GM12878 (cell line): ENCODE measurements at regions not wholly inside any gene's neighbourhood (a gene's known extent, or its start where the extent isn't known, plus 50 kb on each side); places are given as distances from the start of the nearest gene placed in this dataset.
A peak's percentile ranks its signal among the peaks of the same experiment; 100 is the strongest.

Experiments used
- CBX5 ChIP-seq: sonication (generic); IDR thresholded peaks from 2 replicates; pipeline ENCODE4 v1.6.1; 2016; ENCODE audit warnings: low read depth, moderate library complexity, mild to moderate bottlenecking, inconsistent platforms
- CEBPB ChIP-seq, 2 experiments: fragments of 150-350 bp in 1 of 2; IDR thresholded peaks; 2 replicates each; pipeline ENCODE4 v1.6.1; 2012 to 2014; ENCODE audit warnings: low read depth in 2 of 2, low read length in 2 of 2, borderline replicate concordance in 1 of 2, inconsistent platforms in 1 of 2
- CHD1 ChIP-seq: IDR thresholded peaks from 2 replicates; pipeline ENCODE4 v1.6.1; 2012; ENCODE audit warnings: low read depth, low read length, improper control_type of control experiment
- GABPA ChIP-seq: IDR thresholded peaks from 2 replicates; pipeline ENCODE4 v1.6.1; 2014; ENCODE audit warnings: antibody characterized with exemption, low read depth, mild to moderate bottlenecking, inconsistent platforms
- HCFC1 ChIP-seq: fragments of 150-350 bp; IDR thresholded peaks from 2 replicates; pipeline ENCODE4 v1.6.1; 2014; ENCODE audit warnings: low read length
- IKZF2 ChIP-seq, 2 experiments: fragments of 450-650 bp; IDR thresholded peaks; 2 replicates each; pipeline ENCODE4 v1.6.1; 2017; ENCODE audit warnings: mild to moderate bottlenecking in 2 of 2, moderate library complexity in 2 of 2
- JUNB ChIP-seq: IDR thresholded peaks from 2 replicates; pipeline ENCODE4 v1.6.1; 2016; ENCODE audit warnings: antibody characterized with exemption, mild to moderate bottlenecking
- MEF2A ChIP-seq: IDR thresholded peaks from 2 replicates; pipeline ENCODE4 v1.6.1; 2011; ENCODE audit warnings: low read depth, mild to moderate bottlenecking, low read length, moderate library complexity; ENCODE audit not compliant: insufficient read depth
- MYB ChIP-seq: fragments of 150-350 bp; IDR thresholded peaks from 2 replicates; pipeline ENCODE4 v1.6.1; 2014; ENCODE audit warnings: mild to moderate bottlenecking, low read depth, low read length, borderline replicate concordance
- NR2C2 ChIP-seq: IDR thresholded peaks from 2 replicates; pipeline ENCODE4 v1.6.1; 2011; ENCODE audit warnings: borderline replicate concordance, low read depth; ENCODE audit not compliant: control insufficient read depth, insufficient read length
- PML ChIP-seq: IDR thresholded peaks from 2 replicates; pipeline ENCODE4 v1.6.1; 2012; ENCODE audit warnings: low read length, inconsistent platforms
- RAD21 ChIP-seq: IDR thresholded peaks from 2 replicates; pipeline ENCODE4 v1.6.1; 2011; ENCODE audit warnings: mild to moderate bottlenecking, low read depth, low read length, moderate library complexity; ENCODE audit not compliant: insufficient read depth
- SMAD1 ChIP-seq: fragments of 450-650 bp; IDR thresholded peaks from 2 replicates; pipeline ENCODE4 v1.6.1; 2018; ENCODE audit warnings: mild to moderate bottlenecking, low read depth; ENCODE audit not compliant: partially characterized antibody
- SRF ChIP-seq, 2 experiments: IDR thresholded peaks; 2 replicates each; pipeline ENCODE4 v1.6.1; 2011; ENCODE audit warnings: low read depth in 2 of 2, low read length in 2 of 2, mild to moderate bottlenecking in 1 of 2, moderate library complexity in 1 of 2
- STAT1 ChIP-seq: fragments of 450-650 bp; conservative IDR thresholded peaks from 2 replicates; pipeline ENCODE4 v1.6.1; 2014; ENCODE audit warnings: antibody characterized with exemption, mild to moderate bottlenecking
- TAF1 ChIP-seq: IDR thresholded peaks from 2 replicates; pipeline ENCODE4 v1.6.1; 2011; ENCODE audit warnings: mild to moderate bottlenecking, low read depth, low read length, borderline replicate concordance
- WRNIP1 ChIP-seq: IDR thresholded peaks from 2 replicates; pipeline ENCODE4 v1.6.1; 2011; ENCODE audit warnings: low read depth, low read length, improper control_type of control experiment, borderline replicate concordance
- TF ChIP-seq, protein P1 (sequence below): fragments of 450-650 bp; formaldehyde crosslinking; IDR thresholded peaks from 2 replicates; pipeline ENCODE4 v1.4.0; 2022; ENCODE audit warnings: mild to moderate bottlenecking, moderate library complexity
- TF ChIP-seq, protein P2 (sequence below): fragments of 450-650 bp; formaldehyde crosslinking; IDR thresholded peaks from 2 replicates; pipeline ENCODE4 v1.5.0; 2022; ENCODE audit warnings: mild to moderate bottlenecking, missing genetic modification characterization
- TF ChIP-seq, protein P3 (sequence below): fragments of 450-650 bp; IDR thresholded peaks from 2 replicates; pipeline ENCODE4 v1.6.1; 2016; ENCODE audit warnings: mild to moderate bottlenecking
- TF ChIP-seq, protein P4 (sequence below): fragments of 450-650 bp; IDR thresholded peaks from 2 replicates; pipeline ENCODE4 v1.6.1; 2016; ENCODE audit warnings: mild to moderate bottlenecking

DNA sequence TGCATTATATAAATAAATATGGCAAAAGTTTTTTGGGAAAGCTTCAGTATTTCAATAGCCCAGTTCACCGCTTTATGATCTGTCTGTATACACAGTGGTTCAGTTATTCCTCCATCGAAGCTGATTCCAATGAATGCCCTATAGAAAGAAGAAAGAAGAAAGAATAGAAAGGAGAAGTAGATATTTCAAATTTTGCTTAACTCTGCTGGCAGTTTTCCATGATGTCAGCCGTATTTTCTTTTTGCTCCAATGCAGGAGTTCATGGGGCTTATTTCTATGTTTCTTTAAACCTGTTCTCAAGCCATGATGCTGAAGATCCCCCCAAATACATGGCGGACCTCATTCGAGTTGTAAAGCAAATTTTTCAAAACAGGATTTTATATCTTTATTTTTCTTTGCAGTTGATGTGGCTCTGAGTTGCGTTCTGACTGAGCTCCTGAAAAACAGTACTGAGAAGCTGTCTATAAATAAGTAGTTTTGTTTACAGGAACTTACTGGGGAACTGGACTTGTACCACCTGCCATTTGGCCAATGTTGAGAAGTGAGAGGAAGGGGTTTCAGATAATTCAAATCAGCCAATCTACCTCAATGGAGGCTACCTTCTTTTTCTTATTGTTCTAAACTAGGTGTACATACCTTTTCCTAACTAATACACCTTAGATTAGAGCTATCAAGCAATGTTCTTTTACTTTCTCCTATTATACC lies 418.5 kb upstream of the MEF2C start (continued):
- TF ChIP-seq, protein P1, sequence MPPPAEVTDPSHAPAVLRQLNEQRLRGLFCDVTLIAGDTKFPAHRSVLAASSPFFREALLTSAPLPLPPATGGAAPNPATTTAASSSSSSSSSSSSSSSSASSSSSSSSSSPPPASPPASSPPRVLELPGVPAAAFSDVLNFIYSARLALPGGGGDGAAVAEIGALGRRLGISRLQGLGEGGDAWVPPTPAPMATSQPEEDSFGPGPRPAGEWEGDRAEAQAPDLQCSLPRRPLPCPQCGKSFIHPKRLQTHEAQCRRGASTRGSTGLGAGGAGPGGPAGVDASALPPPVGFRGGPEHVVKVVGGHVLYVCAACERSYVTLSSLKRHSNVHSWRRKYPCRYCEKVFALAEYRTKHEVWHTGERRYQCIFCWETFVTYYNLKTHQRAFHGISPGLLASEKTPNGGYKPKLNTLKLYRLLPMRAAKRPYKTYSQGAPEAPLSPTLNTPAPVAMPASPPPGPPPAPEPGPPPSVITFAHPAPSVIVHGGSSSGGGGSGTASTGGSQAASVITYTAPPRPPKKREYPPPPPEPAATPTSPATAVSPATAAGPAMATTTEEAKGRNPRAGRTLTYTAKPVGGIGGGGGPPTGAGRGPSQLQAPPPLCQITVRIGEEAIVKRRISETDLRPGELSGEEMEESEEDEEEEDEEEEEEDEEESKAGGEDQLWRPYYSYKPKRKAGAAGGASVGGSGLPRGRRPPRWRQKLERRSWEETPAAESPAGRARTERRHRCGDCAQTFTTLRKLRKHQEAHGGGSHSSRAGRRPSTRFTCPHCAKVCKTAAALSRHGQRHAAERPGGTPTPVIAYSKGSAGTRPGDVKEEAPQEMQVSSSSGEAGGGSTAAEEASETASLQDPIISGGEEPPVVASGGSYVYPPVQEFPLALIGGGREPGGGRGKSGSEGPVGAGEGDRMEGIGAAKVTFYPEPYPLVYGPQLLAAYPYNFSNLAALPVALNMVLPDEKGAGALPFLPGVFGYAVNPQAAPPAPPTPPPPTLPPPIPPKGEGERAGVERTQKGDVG (CRISPR knock-in tag) = no peak
- no peak for TF ChIP-seq SMAD1
- TF ChIP-seq MEF2A = peak; percentile 98
- TF ChIP-seq HCFC1 = no peak
- no peak for TF ChIP-seq PML
- no peak for TF ChIP-seq MYB
- TF ChIP-seq, protein P2, sequence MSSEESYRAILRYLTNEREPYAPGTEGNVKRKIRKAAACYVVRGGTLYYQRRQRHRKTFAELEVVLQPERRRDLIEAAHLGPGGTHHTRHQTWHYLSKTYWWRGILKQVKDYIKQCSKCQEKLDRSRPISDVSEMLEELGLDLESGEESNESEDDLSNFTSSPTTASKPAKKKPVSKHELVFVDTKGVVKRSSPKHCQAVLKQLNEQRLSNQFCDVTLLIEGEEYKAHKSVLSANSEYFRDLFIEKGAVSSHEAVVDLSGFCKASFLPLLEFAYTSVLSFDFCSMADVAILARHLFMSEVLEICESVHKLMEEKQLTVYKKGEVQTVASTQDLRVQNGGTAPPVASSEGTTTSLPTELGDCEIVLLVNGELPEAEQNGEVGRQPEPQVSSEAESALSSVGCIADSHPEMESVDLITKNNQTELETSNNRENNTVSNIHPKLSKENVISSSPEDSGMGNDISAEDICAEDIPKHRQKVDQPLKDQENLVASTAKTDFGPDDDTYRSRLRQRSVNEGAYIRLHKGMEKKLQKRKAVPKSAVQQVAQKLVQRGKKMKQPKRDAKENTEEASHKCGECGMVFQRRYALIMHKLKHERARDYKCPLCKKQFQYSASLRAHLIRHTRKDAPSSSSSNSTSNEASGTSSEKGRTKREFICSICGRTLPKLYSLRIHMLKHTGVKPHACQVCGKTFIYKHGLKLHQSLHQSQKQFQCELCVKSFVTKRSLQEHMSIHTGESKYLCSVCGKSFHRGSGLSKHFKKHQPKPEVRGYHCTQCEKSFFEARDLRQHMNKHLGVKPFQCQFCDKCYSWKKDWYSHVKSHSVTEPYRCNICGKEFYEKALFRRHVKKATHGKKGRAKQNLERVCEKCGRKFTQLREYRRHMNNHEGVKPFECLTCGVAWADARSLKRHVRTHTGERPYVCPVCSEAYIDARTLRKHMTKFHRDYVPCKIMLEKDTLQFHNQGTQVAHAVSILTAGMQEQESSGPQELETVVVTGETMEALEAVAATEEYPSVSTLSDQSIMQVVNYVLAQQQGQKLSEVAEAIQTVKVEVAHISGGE (CRISPR knock-in tag) = no peak
- peak; percentile 55 for TF ChIP-seq GABPA
- TF ChIP-seq CHD1 = no peak
- peak; percentile 80 for TF ChIP-seq CBX5
- TF ChIP-seq, protein P3, sequence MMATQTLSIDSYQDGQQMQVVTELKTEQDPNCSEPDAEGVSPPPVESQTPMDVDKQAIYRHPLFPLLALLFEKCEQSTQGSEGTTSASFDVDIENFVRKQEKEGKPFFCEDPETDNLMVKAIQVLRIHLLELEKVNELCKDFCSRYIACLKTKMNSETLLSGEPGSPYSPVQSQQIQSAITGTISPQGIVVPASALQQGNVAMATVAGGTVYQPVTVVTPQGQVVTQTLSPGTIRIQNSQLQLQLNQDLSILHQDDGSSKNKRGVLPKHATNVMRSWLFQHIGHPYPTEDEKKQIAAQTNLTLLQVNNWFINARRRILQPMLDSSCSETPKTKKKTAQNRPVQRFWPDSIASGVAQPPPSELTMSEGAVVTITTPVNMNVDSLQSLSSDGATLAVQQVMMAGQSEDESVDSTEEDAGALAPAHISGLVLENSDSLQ = 0 out of 2 replicates have a peak, but pooled peaks have one; percentile 7
- TF ChIP-seq CEBPB (IDR thresholded peaks at IDR 0.05; ENCODE audit: borderline replicate concordance in 1 of 2, low read depth in 2 of 2, low read length in 2 of 2) = peak in 1 of 2 experiments; percentile 93; a peak in 2 of 4 replicates
- TF ChIP-seq WRNIP1 = no peak
- TF ChIP-seq SRF (IDR thresholded peaks at IDR 0.05; ENCODE audit: low read depth in 2 of 2, low read length in 2 of 2) = 0 out of 4 replicates have a peak, but pooled peaks of 1 of the 2 experiments have one; percentile 28
- no peak for TF ChIP-seq TAF1
- TF ChIP-seq, protein P4, sequence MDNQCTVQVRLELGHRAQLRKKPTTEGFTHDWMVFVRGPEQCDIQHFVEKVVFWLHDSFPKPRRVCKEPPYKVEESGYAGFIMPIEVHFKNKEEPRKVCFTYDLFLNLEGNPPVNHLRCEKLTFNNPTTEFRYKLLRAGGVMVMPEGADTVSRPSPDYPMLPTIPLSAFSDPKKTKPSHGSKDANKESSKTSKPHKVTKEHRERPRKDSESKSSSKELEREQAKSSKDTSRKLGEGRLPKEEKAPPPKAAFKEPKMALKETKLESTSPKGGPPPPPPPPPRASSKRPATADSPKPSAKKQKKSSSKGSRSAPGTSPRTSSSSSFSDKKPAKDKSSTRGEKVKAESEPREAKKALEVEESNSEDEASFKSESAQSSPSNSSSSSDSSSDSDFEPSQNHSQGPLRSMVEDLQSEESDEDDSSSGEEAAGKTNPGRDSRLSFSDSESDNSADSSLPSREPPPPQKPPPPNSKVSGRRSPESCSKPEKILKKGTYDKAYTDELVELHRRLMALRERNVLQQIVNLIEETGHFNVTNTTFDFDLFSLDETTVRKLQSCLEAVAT = no peak
- no peak for TF ChIP-seq STAT1
- no peak for TF ChIP-seq NR2C2
- peak; percentile 73 to 76 for TF ChIP-seq IKZF2 (IDR thresholded peaks at IDR 0.05)
- TF ChIP-seq JUNB = peak; percentile 93
- no peak for TF ChIP-seq RAD21
